GM23248 (cell line): ENCODE measurements at regions not wholly inside any gene's neighbourhood (a gene's known extent, or its start where the extent isn't known, plus 50 kb on each side); places are given as distances from the start of the nearest gene placed in this dataset.

Source experiments
- EZH2 ChIP-seq: fragments of 200-600 bp; sonication (generic); IDR thresholded peaks from 2 replicates; pipeline ENCODE4 v1.6.1; 2018; ENCODE audit warnings: antibody characterized with exemption, mild to moderate bottlenecking; ENCODE audit not compliant: insufficient read depth, poor library complexity, severe bottlenecking
- EZH2phosphoT487 ChIP-seq: fragments of 200-600 bp; sonication (generic); IDR thresholded peaks from 2 replicates; pipeline ENCODE4 v1.6.1; 2018; ENCODE audit warnings: antibody characterized with exemption, moderate library complexity, mild to moderate bottlenecking, low read depth; ENCODE audit not compliant: insufficient read depth

DNA sequence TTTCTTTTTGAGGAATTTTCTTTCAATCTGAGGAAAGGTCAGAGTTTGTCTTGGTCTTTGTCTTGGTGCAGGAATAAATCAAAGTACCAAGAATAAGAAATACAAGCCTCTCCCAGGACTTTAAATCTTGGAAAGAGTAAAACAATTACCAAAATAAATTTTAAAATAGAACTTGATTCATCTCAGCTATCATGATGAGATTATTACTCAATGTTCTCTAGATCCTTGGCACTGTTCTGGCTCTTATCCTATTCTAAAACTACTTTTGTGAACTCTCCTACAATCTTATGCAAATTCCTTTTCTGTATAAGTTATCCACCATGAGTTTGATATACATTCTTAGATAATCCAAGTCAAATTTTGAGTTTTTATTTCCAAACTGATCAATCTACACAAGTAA is 464.3 kb downstream of the PPARGC1A start:
- TF ChIP-seq EZH2 = no peak
- no peak for TF ChIP-seq EZH2phosphoT487
